ENCODE measurements at regions not wholly inside any gene's neighbourhood (a gene's known extent, or its start where the extent isn't known, plus 50 kb on each side); places are given as distances from the start of the nearest gene placed in this dataset.

DNA sequence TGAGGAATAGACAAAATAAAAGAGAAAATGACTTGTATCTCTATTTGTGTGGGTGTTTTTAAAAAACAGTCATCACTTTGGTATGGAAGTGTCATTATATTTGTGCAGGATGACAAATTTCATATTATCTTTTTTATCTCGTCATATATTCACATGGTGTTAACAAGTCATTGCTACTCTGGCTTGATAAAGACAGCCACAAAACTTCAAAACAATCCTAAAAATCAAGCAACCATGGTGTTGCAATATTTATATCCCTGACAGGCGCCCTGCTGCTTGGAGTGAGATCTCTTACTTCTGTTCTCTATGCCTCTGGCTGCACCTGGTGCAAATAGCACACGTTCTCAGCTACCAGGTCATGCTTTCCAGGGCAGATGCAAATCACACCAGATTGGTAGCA is 278.0 kb upstream of the EPHA4 start:
- TF ChIP-seq, protein P1, sequence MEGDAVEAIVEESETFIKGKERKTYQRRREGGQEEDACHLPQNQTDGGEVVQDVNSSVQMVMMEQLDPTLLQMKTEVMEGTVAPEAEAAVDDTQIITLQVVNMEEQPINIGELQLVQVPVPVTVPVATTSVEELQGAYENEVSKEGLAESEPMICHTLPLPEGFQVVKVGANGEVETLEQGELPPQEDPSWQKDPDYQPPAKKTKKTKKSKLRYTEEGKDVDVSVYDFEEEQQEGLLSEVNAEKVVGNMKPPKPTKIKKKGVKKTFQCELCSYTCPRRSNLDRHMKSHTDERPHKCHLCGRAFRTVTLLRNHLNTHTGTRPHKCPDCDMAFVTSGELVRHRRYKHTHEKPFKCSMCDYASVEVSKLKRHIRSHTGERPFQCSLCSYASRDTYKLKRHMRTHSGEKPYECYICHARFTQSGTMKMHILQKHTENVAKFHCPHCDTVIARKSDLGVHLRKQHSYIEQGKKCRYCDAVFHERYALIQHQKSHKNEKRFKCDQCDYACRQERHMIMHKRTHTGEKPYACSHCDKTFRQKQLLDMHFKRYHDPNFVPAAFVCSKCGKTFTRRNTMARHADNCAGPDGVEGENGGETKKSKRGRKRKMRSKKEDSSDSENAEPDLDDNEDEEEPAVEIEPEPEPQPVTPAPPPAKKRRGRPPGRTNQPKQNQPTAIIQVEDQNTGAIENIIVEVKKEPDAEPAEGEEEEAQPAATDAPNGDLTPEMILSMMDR (conservative IDR thresholded peaks at IDR 0.05 in 1 of 2, IDR thresholded peaks at IDR 0.05 in 1 of 2; ENCODE audit: extremely low read depth in 1 of 2, insufficient read depth in 1 of 2, low read depth in 1 of 2, low read length in 2 of 2), result no peak
- no peak for TF ChIP-seq EZH2 (IDR thresholded peaks at IDR 0.05; ENCODE audit: borderline replicate concordance, low read length)

Measured in mammary epithelial cell (primary cell).